GM20000 (cell line): ENCODE measurements at regions not wholly inside any gene's neighbourhood (a gene's known extent, or its start where the extent isn't known, plus 50 kb on each side); places are given as distances from the start of the nearest gene placed in this dataset.

ENCODE experiments used
- DNase-seq: peaks from one replicate; pipeline ENCODE4 v3.0.0; 2012; ENCODE audit warnings: low spot score
- CTCF ChIP-seq: IDR thresholded peaks from 2 replicates; pipeline ENCODE4 v1.5.1; 2012; ENCODE audit warnings: mild to moderate bottlenecking, control low read depth; ENCODE audit errors: extremely low read depth, missing control alignments

GRCh38 chr18:47507651-47508050, 256.2 kb upstream of the SKOR2 start:
- no peak for DNase-seq
- no peak for TF ChIP-seq CTCF

- no peak for TF ChIP-seq CTCF
These were observed 255.4 kb upstream of the SKOR2 start for GRCh38 chr18:47506897-47507296.

GRCh38 chr18:47501946-47502345, 250.5 kb upstream of the SKOR2 start:
- no peak for DNase-seq
- no peak for TF ChIP-seq CTCF

More at GRCh38 chr18:47506897-47507296, 255.4 kb upstream of the SKOR2 start:
- no peak for DNase-seq

GRCh38 chr18:47500930-47501329, 249.5 kb upstream of the SKOR2 start:
- TF ChIP-seq CTCF, result no peak
- DNase-seq, result no peak

GRCh38 chr18:47492691-47493090, 241.2 kb upstream of the SKOR2 start:
- no peak for TF ChIP-seq CTCF
- DNase-seq, result no peak

- no peak for DNase-seq
- TF ChIP-seq CTCF, result no peak
These were observed 239.4 kb upstream of the SKOR2 start for GRCh38 chr18:47490882-47491281.

- TF ChIP-seq CTCF, result no peak
- no peak for DNase-seq
These were observed 233.8 kb upstream of the SKOR2 start for GRCh38 chr18:47485221-47485797.
